ENCODE measurements at regions not wholly inside any gene's neighbourhood (a gene's known extent, or its start where the extent isn't known, plus 50 kb on each side); places are given as distances from the start of the nearest gene placed in this dataset.

GRCh38 chr16:59173408-59173831 lies 439.3 kb upstream of the GOT2 start:
- no peaks in the 10 kb centered on the region for H3F3A ChIP-seq (ENCODE audit: insufficient read depth)
- TF ChIP-seq EZH2phosphoT487 (IDR thresholded peaks at IDR 0.05; ENCODE audit: insufficient read depth, low read depth) (no peak), EZH2 (IDR thresholded peaks at IDR 0.05; ENCODE audit: insufficient read depth, poor library complexity, severe bottlenecking) (no peak)
- in situ Hi-C loops (cut with MboI) = no loop called here
- DNase-seq = no peak
- no peaks in the 10 kb centered on the region for H3K4me1 ChIP-seq (ENCODE audit: insufficient read depth)
- H3K27me3 ChIP-seq (replicated peaks; ENCODE audit: insufficient read depth) = no peaks in the 10 kb centered on the region
- H3K9ac ChIP-seq = no peak overlapping the region
- no peak overlapping the region for H2AFZ ChIP-seq
- no peak overlapping the region for H3K4me3 ChIP-seq
- no peaks in the 10 kb centered on the region for H3K9me2 ChIP-seq (ENCODE audit: insufficient read depth)
- no peaks in the 10 kb centered on the region for H4K20me1 ChIP-seq (ENCODE audit: insufficient read depth)
- H3K79me2 ChIP-seq (ENCODE audit: insufficient read depth) = no peaks in the 10 kb centered on the region
- WGBS, 2 experiments (ENCODE audit: low coverage in 1 of 2, low lambda C conversion rate in 2 of 2, missing lambda C conversion rate in 2 of 2) = 2 to 4% methylated on average over 3 of the region's 3 CpGs
- H3K9me3 ChIP-seq (ENCODE audit: low read depth) = no peaks in the 10 kb centered on the region
- no peak overlapping the region for H3K4me2 ChIP-seq (ENCODE audit: unreplicated experiment)
- no peaks in the 10 kb centered on the region for H3K36me3 ChIP-seq (ENCODE audit: low read depth)
- no peak overlapping the region for H3K27ac ChIP-seq

GRCh38 chr16:59170099-59170712 lies 436.1 kb upstream of the GOT2 start:
- H3K9me3 ChIP-seq (ENCODE audit: low read depth) = no peaks in the 10 kb centered on the region
- no peak overlapping the region for H3K9ac ChIP-seq
- no peak overlapping the region for H3K4me2 ChIP-seq (ENCODE audit: unreplicated experiment)
- no peaks in the 10 kb centered on the region for H3K36me3 ChIP-seq (ENCODE audit: low read depth)
- no peak overlapping the region for H3K4me3 ChIP-seq
- H2AFZ ChIP-seq = no peak overlapping the region
- H3K27me3 ChIP-seq (replicated peaks; ENCODE audit: insufficient read depth) = no peaks in the 10 kb centered on the region
- H3F3A ChIP-seq (ENCODE audit: insufficient read depth) = no peaks in the 10 kb centered on the region
- H3K27ac ChIP-seq = no peak overlapping the region
- no peaks in the 10 kb centered on the region for H4K20me1 ChIP-seq (ENCODE audit: insufficient read depth)
- 21 to 27% methylated on average over 10 of the region's 10 CpGs for WGBS, 2 experiments (ENCODE audit: low coverage in 1 of 2, low lambda C conversion rate in 2 of 2, missing lambda C conversion rate in 2 of 2)
- no peak for DNase-seq
- TF ChIP-seq EZH2phosphoT487 (IDR thresholded peaks at IDR 0.05; ENCODE audit: insufficient read depth, low read depth) = no peak
- no peak for TF ChIP-seq EZH2 (IDR thresholded peaks at IDR 0.05; ENCODE audit: insufficient read depth, poor library complexity, severe bottlenecking)
- in situ Hi-C loops (cut with MboI) = no loop called here
- H3K9me2 ChIP-seq (ENCODE audit: insufficient read depth) = no peaks in the 10 kb centered on the region
- H3K79me2 ChIP-seq (ENCODE audit: insufficient read depth) = no peaks in the 10 kb centered on the region
- no peaks in the 10 kb centered on the region for H3K4me1 ChIP-seq (ENCODE audit: insufficient read depth)

- Histone ChIP-seq H3K9ac (no peak overlapping the region), H3K9me2 (ENCODE audit: insufficient read depth) (no peaks in the 10 kb centered on the region), H3K36me3 (ENCODE audit: low read depth) (no peaks in the 10 kb centered on the region), H3K27me3 (replicated peaks; ENCODE audit: insufficient read depth) (no peaks in the 10 kb centered on the region), H3K4me3 (no peak overlapping the region), H4K20me1 (ENCODE audit: insufficient read depth) (no peaks in the 10 kb centered on the region), H3K4me2 (ENCODE audit: unreplicated experiment) (no peak overlapping the region), H2AFZ (no peak overlapping the region), H3K9me3 (ENCODE audit: low read depth) (no peaks in the 10 kb centered on the region), H3K79me2 (ENCODE audit: insufficient read depth) (no peaks in the 10 kb centered on the region), H3K4me1 (ENCODE audit: insufficient read depth) (no peaks in the 10 kb centered on the region), H3F3A (ENCODE audit: insufficient read depth) (no peaks in the 10 kb centered on the region), H3K27ac (no peak overlapping the region)
- 40 to 54% methylated on average over 4 of the region's 4 CpGs for WGBS, 2 experiments (ENCODE audit: low coverage in 1 of 2, low lambda C conversion rate in 2 of 2, missing lambda C conversion rate in 2 of 2)
- in situ Hi-C loops (cut with MboI) = no loop called here
- no peak for TF ChIP-seq EZH2 (IDR thresholded peaks at IDR 0.05; ENCODE audit: insufficient read depth, poor library complexity, severe bottlenecking)
- TF ChIP-seq EZH2phosphoT487 (IDR thresholded peaks at IDR 0.05; ENCODE audit: insufficient read depth, low read depth) = no peak
- no peak for DNase-seq
These were observed 435.1 kb upstream of the GOT2 start for GRCh38 chr16:59169168-59169567.

- no peaks in the 10 kb centered on the region for H3K79me2 ChIP-seq (ENCODE audit: insufficient read depth)
- no peaks in the 10 kb centered on the region for H3K27me3 ChIP-seq (replicated peaks; ENCODE audit: insufficient read depth)
- TF ChIP-seq EZH2phosphoT487 (IDR thresholded peaks at IDR 0.05; ENCODE audit: insufficient read depth, low read depth) (no peak), EZH2 (IDR thresholded peaks at IDR 0.05; ENCODE audit: insufficient read depth, poor library complexity, severe bottlenecking) (no peak)
- no peaks in the 10 kb centered on the region for H3K4me1 ChIP-seq (ENCODE audit: insufficient read depth)
- no peak overlapping the region for H3K4me3 ChIP-seq
- no peaks in the 10 kb centered on the region for H3F3A ChIP-seq (ENCODE audit: insufficient read depth)
- H3K9me3 ChIP-seq (ENCODE audit: low read depth) = no peaks in the 10 kb centered on the region
- in situ Hi-C loops (cut with MboI) = no loop called here
- H2AFZ ChIP-seq = no peak overlapping the region
- H3K4me2 ChIP-seq (ENCODE audit: unreplicated experiment) = no peak overlapping the region
- no peak overlapping the region for H3K9ac ChIP-seq
- no peaks in the 10 kb centered on the region for H3K9me2 ChIP-seq (ENCODE audit: insufficient read depth)
- DNase-seq = no peak
- no peaks in the 10 kb centered on the region for H4K20me1 ChIP-seq (ENCODE audit: insufficient read depth)
- no peaks in the 10 kb centered on the region for H3K36me3 ChIP-seq (ENCODE audit: low read depth)
- H3K27ac ChIP-seq = no peak overlapping the region
- WGBS, 2 experiments (ENCODE audit: low coverage in 1 of 2, low lambda C conversion rate in 2 of 2, missing lambda C conversion rate in 2 of 2) = 4 to 6% methylated on average over 3 of the region's 3 CpGs
These were observed 434.5 kb upstream of the GOT2 start for GRCh38 chr16:59168461-59169114.
